ENCODE measurements at regions not wholly inside any gene's neighbourhood (a gene's known extent, or its start where the extent isn't known, plus 50 kb on each side); places are given as distances from the start of the nearest gene placed in this dataset.
"Not testable (repeated sequence)": the region's sequence is repeated elsewhere in the genome, so short reads cannot be mapped to it uniquely, and the experiment has no call there.

DNA sequence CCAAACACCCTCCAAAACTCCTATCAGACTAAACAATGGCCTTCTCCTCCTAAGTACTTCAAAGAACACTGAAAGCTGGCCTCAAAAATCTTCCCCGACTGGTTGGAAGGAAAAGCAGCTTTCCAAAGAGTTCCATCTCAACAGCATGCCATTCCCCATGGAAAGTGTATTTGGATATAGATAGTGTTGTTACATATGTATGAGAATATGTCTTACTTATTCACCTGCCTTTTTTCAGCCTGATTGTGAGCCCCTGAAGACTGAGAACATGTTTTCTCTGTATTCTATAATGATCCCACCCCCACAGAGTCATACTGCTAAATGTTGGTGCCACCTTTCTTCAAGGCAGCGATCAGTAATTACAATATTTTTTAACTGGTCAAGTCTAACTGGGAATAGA lies 185.4 kb upstream of the G2E3 start:
- DNase-seq = no peak

DNA sequence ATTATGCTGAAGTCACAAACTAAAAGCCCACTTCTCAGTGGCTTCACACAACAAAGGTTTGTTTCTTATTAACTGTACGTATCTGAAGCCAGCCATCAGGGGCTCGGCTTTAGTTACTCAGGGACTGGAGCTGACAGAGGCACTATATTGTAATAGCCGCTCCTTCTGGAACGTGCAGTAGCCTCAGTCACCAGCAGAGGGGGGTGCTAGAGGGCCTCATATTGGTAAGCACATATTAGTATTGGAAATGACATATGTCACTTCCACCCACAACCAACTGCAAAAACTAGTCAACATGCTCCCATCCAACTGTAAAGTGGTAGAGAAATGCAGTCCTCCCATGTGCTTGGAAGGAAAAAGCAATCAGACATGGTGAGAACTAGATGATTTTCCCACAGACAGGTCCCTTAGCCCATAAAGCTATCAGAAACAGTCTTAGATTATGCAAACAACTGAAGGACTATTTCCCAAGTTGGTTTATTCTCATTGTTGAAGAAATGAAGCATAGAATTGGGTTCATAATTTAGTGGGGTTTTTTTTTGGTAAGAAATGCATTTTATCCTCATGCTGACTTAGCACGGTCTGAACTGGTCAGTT lies 183.6 kb upstream of the G2E3 start:
- no peak for DNase-seq

DNA sequence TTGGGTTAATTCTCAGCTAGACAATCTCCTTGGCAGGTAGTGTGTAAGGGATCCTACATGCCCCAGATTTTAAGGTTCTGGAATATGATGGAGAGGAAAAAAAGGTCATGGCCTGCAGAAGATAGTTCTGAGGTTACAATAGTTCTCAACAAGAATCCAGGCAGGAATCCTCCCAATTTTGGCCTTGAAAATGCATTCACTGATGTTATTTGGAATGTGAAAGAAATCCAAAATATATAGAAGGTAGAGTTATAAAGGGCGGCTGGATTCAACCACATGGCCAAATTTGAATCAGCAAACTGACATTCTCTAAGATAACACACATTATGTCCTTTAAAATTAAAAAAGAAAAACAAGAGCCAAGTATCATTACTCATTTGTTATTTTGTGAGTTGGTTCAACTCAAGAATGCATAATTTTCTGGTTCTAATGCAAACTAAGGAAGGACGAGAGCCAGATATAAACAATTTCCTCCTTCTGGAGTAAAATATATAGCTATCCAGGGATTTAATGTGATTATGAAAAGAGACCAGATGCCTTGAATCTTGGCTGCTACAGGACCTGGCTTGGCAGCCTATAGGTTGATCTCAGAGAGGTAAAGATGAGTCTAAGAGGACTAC lies 177.0 kb upstream of the G2E3 start:
- DNase-seq = no peak

DNA sequence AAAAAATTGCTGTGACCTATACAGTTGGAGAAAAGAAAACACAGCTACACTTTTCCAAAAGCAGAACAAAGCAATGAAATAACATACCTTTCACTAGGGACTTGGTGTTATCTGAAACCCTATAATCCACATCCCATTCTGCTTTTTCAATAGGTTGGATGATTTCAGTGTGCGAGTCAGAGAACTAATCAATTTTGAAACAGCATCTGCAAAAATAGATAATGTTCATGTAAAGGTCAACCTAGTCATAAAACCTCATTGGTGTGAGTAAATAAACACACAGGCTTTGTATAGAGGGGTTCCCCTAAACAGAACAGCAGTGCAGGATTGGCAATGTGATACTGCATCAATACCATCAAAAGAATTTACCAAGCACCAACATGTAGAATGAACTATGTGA lies 173.0 kb upstream of the G2E3 start:
- no peak for DNase-seq

DNA sequence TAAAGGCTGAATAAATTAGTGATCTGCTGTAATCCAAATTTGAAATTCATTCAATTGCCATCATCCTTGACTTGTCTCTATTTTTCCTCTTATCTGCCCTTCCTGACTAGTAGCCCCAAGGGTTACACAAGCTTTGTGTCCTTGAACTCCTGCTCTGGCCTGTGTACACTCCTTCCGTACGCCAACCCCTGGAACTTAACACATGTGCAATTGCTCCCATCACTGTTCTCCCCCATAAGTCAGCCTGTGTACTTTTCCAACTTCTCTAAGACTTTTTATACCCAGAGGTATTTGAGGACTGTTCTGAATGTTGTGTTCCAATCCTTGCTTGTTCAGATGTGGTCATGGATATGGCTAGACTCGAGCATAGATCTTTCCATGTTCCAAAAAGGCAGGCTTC lies 171.1 kb upstream of the G2E3 start:
- DNase-seq = no peak

DNA sequence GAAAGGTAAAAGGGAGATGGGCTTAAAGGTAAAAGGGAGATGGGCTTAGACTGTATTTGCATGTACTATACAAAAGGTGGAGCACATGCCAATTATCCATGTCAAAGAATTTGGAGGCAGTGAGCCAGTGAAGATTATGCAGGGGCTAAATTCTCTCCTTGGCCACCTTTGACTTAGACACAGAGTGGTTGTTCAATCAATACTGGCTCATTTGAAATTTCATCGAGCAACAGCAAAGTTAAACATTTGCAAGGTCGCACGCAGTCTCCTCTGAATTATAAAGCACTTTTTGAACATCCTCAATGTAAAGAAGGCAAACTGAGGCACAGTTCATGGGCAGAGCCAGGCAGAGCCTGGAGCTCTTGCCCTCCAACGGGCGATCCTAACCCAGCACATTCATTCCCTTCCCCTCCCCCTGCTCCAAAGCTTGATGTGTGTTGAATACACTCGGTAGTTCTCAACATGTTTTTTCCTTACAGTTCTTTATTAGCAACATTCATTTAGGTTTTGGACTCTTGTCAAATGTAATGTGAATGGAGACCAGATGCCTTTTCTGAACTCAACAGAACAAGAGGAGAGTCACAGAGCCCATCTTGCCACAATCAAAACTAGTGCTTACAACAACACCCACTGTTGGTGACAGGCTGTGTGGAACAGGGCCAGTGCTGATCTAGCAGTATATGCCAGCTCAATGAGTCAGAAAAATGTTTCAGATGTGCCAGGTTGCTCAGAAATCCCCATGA lies 169.7 kb upstream of the G2E3 start:
- DNase-seq = no peak

DNA sequence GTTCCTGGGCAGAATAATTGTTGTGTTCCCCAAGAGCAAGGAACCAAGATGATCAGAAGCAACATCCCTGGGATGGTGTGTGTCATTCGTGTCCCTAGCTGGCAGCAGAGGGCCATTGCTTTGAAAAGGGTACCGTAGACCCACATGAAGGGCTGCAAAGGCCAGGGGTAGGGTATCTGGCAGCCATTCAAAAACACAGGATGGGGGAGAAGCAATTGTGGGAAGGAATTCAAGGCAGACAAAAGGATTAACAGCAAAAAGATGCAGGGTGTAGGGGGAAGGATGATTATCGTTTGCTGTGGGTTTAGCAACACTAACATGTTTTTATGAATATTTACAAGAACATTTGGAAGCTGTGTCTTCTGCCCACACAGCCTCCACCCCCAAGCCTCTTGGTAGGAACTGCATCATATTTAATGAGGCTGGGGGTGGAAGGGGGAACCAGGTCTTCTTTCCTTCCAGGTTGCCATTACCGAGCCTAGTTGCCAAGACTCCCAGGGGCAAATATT lies 169.0 kb upstream of the G2E3 start:
- DNase-seq = no peak

DNA sequence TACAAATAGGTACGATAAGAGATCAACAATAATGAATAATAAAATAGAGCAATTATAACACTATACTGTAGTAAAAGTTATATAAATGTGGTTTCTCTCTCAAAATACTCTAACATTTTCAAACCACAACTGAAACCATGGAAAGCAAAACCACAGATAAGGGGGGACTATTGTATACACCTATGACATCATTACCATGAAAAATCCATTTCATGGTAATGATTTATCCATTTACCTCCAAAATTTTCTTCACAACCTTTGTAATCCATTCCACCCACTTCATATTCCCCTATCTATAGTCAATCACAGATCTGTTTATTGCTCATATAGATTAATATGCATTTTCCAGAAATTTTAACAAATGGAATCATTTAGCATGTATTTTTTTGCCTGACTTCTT lies 163.9 kb upstream of the G2E3 start:
- no peak for DNase-seq

DNA sequence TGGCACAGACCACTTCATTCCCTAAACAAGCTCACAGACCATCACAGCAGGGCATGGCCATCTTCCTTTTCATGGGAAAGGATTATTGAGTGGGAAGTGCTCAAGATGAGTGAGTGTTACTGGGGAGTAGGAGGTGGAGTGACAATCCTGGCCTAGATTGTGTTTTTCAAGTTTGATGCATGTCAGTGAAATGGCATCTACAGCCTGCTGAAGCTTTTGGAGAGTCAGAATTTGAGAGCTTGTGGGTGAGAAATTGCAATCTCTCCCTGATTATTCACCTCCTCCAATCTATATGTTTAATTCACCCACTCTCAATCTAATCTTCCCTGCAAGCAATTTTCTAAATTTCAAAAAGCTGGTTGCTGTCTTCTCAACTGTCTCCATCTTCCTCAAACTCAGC lies 156.1 kb upstream of the G2E3 start:
- DNase-seq = no peak

DNA sequence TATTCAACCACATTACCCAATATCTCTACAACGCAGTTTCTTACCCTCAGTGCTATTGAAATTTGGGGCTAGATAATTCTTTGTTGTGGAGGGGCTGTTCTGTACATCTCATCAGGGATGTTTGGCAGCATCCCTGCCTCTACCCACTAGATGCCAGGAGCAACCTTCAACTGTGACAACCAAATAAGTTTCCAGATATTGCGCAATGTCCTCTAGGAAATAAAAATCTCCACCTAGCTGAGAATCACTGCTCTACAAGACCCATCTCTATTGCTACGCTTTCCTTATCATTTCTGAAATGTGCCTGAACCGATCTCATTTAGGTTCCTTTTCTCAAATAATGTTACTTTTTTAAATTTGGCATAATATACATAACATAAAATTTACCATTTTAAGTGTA lies 155.2 kb upstream of the G2E3 start:
- DNase-seq = no peak

DNA sequence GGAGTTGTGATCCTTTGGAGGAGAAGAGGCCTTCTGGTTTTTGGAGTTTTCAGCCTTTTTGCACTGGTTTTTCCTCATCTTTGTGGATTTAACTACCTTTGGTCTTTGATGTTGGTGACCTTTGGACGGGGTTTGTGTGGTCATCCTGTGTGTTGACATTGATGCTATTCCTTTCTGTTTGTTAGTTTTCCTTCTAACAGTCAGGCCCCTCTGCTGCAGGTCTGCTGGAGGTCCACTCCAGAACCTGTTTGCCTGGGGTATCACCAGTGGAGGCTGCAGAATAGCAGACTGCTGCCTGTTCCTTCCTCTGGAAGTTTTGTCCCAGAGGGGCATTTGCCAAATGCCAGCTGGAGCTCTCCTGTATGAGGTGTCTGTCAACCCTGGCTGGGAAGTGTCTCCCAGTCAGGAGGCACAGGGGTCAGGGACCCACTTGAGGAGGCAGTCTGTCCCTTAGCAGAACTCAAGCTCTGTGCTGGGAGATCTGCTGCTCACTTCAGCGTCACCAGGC lies 149.4 kb upstream of the G2E3 start:
- DNase-seq = not testable (repeated sequence)

DNA sequence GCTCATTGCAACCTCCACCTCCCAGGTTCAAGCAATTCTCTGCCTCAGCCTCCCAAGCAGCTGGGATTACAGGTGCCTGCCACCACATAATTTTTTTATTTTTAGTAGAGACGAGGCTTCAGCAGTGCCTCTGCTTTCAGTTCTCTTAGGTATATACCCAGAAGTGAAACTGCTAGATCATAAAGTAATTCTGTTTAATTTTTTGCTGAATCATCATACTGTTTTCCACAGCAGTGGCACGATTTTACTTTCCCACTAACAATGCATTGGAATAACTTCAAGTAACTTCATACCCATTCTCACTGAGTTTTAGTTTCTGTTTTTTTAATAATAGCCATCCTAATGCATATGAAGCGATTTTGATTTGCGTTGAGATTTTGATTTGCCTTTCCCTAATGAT lies 148.0 kb upstream of the G2E3 start:
- no peak for DNase-seq

DNA sequence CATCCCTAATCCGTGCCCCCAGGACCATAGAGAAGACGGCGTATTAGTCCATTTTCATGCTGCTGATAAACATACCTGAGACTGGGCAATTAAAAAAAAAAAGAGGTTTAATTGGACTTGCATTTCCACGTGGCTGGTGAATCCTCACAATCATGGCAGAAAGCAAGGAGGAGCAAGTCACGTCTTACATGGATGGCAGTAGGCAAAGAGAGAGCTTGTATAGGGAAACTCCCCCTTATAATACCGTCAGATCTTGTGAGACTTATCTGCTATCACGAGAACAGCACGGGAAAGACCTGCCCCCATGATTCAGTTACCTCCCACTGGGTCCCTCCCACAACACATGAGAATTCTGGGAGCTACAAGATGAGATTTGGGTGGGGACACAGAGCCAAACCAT lies 145.8 kb upstream of the G2E3 start:
- DNase-seq = not testable (repeated sequence)

DNA sequence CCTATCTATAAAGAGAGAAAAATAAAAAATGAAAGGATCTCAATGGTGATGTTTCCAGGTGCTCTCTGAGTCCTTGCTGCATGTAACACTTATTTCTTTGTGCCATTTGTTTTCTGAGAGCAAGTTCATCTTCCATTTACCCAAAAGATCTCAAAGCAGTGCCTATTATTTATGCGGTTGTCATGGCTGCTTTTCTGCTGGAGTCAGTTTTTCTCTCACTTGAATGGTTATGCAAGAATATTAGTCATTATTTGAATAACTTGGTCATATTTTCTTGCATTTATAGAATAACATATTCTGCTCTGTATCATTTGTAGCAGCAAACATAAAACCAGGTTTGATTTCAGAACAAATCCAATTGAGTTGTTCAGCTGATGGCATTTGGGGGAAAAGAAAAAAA lies 141.8 kb upstream of the G2E3 start:
- no peak for DNase-seq

DNA sequence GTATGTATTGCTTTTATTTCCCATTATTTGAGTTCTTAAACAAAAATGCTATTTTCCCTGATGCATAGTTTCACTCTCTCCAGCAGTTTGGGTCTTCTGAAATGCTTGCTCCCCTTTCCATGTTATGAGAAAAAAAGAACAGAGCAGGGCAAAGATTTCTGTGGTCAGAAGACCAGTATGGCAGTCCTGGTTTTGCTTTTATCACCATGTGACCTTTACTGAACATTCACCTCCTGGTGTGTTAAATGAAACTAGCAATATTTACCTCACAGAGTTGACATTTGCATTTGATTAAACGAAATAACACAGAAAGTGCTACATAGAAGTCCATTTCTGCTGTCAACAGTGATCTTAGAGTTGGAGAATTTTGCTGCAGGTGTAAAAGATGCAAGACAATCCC lies 141.0 kb upstream of the G2E3 start:
- no peak for DNase-seq

DNA sequence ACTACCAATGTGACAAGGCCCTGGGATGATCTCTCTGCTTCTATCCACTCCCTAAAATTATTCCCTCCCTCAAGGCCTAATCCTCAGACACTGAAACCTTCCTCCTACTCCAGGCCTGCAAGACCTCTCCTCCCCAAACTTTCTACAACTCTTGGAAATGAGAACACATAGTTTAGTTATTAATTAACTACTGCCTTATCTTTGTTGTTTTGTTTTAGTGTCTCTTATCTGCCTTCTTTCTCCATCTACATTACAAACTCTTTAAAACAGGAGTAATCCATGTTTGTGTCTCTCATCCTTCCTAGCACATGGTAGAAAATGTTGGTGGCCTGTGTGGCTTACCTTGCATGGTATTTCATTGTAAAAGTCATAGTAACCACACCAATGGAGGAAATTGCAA lies 139.9 kb upstream of the G2E3 start:
- DNase-seq = no peak

DNA sequence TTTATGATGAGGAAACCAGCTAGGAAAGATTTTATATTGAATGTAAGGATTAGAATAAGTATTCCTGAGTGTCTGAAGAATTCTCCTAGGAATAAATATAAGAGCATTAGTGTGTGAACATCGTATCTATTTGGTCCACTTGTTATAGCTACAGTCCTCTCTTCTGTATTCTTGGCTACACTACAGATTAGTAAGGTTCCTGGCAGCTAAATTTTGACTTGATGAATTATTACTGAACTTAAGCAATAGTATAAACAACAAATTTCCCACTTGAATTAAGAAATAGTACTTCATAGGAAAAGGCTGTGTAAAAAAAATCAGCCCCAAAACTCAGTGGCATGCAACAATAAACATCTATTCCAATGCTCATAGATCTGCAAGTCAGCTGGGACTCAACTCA lies 138.4 kb upstream of the G2E3 start:
- DNase-seq = no peak

DNA sequence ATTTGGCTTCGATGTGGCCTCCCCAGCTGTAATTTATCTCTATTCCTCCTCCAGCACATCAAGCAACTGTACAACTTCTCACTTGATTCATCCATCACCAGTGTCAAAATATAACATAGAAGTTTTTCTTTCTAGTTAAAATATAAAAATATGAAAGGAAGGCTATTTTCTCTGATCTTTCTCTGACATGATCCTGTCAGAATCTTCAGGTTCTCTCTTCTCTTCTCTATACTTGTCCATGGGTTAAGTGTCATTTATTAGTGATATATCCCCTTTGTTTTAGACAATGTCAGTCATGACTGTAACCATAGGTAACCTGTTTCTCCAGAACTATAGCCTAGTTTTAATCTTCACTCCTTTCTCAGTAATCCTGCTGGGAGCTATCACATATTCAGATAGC lies 132.5 kb upstream of the G2E3 start:
- no peak for DNase-seq

DNA sequence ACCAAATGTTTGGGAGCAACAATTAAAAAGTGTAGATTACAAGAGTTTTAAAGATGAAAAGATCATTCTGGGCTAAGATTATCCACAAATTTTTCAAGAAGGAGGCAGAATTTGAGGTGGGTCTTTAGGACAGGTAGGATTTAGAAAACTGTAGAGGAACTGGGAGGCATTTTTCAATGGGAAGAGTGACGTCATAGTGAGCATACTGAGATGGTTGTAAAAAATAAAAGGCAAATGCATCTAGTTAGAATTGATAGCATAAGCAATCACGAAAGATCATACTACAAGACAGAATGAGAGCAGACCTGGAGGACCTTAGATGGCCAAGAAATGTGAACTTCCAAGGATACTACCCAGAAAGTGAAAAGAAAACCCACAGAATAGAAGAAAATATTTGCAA lies 131.6 kb upstream of the G2E3 start:
- no peak for DNase-seq

DNA sequence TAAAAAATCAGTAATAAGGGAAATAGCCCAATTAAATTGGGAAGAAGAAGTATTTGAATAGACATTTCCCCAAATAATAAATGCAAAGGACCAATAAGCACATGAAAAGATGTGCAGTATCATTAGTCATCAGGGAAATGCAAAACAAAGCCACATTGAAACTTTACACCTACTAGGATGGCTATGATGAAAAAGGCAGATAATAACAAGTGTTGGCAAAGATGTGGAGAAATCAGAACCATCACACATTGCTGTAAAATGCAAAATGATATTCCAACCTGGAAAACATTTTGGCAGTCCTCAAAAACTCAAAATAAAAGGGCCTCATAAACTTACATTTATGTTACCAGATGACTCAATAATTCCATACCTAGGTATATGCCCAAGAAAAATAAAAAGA lies 131.1 kb upstream of the G2E3 start:
- DNase-seq = no peak

DNA sequence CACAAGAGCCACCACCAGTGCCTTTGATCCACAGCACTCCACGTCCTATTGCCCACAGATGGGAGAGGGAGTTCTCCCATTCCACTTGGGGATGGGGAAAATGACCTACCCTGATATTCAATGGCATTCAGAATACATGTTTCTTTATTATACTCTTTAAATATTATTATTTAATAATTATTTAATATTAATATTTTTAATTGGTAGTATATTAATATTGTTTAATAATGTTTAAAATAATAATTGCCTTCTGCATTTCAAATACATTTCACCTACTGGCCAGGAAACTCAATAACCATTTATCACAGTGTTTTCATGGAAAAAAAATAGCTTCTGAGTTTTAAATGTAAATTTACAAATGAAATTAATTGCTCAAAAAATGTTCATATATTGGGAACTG lies 127.4 kb upstream of the G2E3 start:
- no peak for DNase-seq

DNA sequence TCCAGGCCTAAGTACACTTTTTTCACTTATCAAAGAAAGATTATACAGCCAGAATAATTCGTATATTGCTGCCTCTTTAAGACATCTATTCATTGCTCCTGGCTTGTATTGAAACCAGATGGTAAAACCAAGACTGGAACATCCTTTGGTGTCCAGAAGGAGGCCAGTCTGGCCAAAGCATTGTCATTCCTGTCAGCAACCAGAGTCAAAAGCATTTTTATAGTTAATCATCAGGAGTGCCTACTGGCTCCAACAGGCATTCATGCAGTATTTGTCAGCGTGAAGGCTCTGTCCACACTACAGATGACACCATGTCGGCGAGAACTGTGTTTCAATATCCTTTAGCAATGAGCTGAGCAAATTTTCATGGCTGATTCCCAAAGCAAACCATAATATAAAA lies 118.0 kb upstream of the G2E3 start:
- no peak for DNase-seq

DNA sequence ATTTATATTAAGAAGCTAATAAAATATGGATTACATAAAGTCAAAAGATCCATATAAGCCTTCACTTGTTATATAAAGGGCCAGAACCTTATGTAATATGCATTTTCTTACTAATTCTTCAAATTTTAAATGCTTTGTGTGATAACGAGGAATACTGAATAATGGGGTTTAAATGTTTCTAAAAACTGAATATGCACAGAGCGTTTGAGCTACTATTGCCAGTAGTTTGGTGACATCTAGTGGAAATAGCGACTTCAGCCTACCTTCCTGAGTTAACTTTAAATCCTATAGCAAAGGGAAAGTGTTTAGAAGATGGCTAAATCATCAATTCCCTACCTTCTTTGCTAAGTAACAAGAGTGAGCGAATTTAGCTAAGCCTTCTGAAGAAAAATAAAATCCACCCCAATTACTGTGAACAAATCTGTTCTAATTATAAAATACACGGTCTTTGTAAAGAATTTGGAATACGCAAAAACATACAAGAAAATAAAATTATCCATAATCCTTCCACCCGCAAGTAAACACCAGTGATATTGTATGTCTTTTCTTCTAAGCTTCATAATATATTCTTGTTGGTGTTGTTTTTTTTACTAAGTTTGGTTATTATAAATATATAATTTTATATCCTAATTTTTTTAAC lies 115.5 kb upstream of the G2E3 start:
- no peak for DNase-seq

Measured in right kidney (tissue), 1 donor.